HG02798 (cell line): ENCODE measurements at regions not wholly inside any gene's neighbourhood (a gene's known extent, or its start where the extent isn't known, plus 50 kb on each side); places are given as distances from the start of the nearest gene placed in this dataset.
"Not testable (repeated sequence)": the region's sequence is repeated elsewhere in the genome, so short reads cannot be mapped to it uniquely, and the experiment has no call there.

ENCODE experiments used
- ATAC-seq: cut with Tn5 transposase; IDR thresholded peaks from one replicate; pipeline ENCODE4 v1.9.1; 2021; ENCODE audit warnings: mild to moderate bottlenecking; ENCODE audit not compliant: unreplicated experiment, poor library complexity

DNA sequence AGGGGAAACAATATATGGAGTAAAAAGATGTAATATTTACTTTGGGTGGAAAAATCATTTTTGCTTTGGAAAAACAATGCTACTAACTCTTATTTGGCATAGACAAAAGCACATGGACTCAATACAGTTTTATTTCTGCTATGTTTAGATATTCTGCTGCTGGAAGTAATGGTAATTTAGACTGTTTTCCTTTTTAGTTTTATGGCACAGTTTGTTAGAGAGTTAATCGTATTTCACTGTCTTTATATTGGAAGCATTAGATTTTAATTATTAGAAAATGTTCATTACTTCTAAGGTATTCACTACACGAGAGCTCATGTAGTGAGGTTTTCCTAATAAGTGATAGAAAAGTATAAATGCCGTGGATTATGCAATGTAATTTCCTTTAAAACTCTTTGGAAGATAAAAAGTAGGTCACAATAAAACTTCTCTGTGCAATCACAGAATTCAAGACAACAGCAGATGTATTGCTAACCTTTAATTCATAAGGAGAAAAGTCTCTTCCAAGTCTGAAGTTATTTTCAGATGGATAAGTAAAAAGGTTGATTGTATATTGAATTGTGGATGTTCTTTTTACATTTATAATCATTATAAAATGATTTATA is 851.8 kb downstream of the TMTC2 start:
- ATAC-seq, result no peak

GRCh38 chr12:83537428-83538053 is 850.8 kb downstream of the TMTC2 start:
- ATAC-seq, result no peak

- no peak for ATAC-seq
These were observed 849.8 kb downstream of the TMTC2 start for GRCh38 chr12:83536496-83536895.

- ATAC-seq, result no peak
These were observed 841.9 kb downstream of the TMTC2 start for GRCh38 chr12:83528571-83528970.

- no peak for ATAC-seq
These were observed 841.1 kb downstream of the TMTC2 start for GRCh38 chr12:83527810-83528209.

- ATAC-seq, result no peak
These were observed 828.8 kb downstream of the TMTC2 start for GRCh38 chr12:83515306-83516026.

- ATAC-seq, result no peak
These were observed 827.7 kb downstream of the TMTC2 start for GRCh38 chr12:83514372-83514771.

- ATAC-seq, result no peak
These were observed 820.1 kb downstream of the TMTC2 start for GRCh38 chr12:83506841-83507240.

DNA sequence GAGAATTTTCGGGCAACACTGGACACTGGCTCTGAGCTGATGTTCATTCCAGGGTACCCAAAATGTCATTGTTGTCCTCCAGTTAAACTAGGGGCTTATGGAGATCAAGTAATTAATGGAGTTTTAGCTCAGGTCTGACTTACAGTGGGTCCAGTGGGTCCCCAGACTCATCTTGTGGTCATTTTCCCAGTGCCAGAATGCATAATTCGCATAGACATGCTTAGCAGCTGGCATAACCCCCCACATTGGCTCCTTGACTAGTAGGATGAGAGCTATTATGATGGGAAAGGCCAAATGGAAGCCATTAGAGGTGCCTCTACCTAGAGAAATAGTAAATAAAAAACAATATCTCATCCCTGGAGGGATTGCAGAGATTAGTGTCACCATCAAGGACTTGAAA is 818.9 kb downstream of the TMTC2 start:
- no peak for ATAC-seq

GRCh38 chr12:83499894-83500293 is 813.2 kb downstream of the TMTC2 start:
- ATAC-seq, result not testable (repeated sequence)

DNA sequence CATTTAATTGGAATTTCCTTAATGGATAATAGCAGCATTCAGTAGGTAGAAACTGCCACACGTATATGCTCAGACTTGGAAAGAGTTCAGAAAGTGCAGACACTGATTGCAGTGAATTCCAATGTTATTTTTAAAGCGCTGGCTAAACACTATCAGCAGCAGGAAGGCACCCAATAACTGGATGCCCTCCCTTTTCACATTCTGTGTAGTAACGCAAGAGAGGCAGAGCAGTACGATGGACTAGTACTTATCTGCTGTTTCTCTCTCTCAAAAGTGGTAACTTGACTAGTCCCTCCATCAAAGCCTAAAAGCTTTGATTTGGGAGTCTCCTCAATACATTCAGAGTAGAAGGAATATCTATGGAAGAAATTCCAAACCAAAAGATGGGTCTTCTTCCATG is 791.0 kb downstream of the TMTC2 start:
- no peak for ATAC-seq

- ATAC-seq, result no peak
These were observed 790.3 kb downstream of the TMTC2 start for GRCh38 chr12:83476695-83477690.

DNA sequence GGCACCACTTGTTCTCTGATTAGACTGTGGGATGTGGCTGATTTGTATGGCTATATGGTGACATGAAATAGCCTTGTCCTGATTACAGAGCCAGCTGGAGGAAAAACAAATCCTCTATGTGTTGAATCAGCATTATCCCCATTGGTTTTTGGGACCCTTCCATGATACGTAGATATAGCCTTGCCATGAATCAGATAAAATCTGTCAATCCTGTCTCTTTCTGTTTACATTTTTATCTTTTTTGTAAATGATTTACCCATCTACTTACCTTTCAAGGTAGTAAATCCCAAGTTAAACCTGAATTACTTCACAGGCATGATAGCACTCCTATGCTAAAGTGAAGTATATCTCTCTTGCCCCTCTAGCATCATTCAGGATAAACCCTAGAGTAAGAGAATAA is 789.3 kb downstream of the TMTC2 start:
- no peak for ATAC-seq

- ATAC-seq, result no peak
These were observed 787.7 kb downstream of the TMTC2 start for GRCh38 chr12:83474369-83474768.

DNA sequence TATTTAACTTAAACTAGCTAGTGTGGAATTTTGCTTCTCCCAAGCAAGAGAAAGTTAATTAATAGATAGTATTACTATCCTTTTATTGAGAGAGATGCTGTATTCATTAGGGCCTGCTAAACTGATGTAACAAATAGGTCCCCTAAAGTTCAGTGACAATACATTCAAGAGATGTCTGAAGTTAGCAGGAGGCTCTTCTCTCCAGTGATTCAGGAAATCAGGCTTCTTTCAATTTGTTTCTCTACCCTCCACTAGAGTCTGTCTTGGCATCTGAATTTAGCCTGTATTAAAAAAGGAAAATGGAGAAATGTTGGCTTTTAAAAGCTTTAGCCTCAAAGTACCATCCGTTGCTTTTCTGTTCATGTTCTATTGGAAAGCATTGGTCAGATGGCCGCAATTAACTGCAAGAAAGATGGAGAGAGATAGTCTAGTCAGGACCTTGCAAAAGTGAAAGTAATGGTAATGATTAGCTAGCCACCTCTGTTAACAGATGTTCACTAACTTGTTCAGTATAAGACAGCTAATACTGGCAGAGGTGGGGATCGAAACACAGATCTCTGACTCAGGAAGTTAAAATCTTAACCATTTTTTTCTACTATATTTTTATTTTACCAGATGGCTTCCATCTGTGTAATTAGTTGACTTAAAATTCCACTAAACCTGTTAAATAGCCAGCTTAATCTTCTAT is 786.8 kb downstream of the TMTC2 start:
- ATAC-seq, result peak; percentile 99

- no peak for ATAC-seq
These were observed 786.1 kb downstream of the TMTC2 start for GRCh38 chr12:83472772-83473171.

DNA sequence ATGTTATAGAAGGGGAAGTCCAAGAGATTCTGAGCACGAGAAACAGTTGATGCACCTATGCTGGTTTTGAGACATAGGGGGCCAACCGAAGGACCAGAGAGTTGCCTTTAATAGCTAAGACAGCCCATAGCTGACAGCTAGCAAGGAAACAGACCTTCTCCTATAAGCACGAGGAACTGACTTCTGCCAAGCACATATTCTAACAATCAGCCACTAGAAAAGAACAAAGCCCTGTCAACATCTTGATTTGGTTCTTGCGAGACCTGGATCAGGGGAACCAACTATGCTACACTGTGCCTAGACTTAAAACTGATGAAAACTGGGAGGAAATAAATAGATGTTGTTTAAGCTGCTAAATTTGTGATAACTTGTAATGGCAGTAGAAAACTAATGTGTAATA is 785.6 kb downstream of the TMTC2 start:
- no peak for ATAC-seq

- no peak for ATAC-seq
These were observed 784.6 kb downstream of the TMTC2 start for GRCh38 chr12:83471341-83471740.

DNA sequence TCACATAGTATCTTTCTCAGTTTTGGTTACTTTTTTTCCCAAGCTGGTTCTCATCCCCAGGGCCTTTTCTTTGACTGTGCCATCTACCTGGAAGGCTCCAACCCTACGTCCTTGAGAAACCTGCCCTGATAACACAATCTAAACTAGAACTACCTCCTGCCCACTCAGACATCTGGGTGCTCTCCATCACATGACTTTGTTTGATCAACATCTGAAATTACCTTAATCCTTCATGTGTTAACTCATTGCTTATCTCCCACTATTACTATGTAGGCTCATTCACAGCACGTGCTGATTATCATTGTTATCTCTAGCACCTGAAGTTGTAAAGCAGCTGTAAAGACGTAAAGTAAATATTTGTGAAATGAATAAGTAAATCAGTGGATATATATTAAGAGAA is 784.0 kb downstream of the TMTC2 start:
- no peak for ATAC-seq
